PC-3 (cell line): ENCODE measurements at regions not wholly inside any gene's neighbourhood (a gene's known extent, or its start where the extent isn't known, plus 50 kb on each side); places are given as distances from the start of the nearest gene placed in this dataset.

Experiments
- ATAC-seq: fragments of 200-7000 bp; cut with Tn5 transposase; 2 replicates; pipeline ENCODE4 v1.9.1; 2020; ENCODE audit warnings: mild to moderate bottlenecking, moderate library complexity
- BruUV-seq: library from RNA; stranded (reverse); fragments of 400-500 nt; replicated peaks from 2 replicates; lab custom pipeline; 2021; lab: Mats Ljungman, UMichigan
- CTCF ChIA-PET: fragments of 300-600 bp; sonication (Branson Sonifier 250); formaldehyde crosslinking; loops from one replicate; lab custom pipeline; 2022; ENCODE audit warnings: antibody characterized with exemption; lab: Charles Lee
- POLR2A ChIA-PET: fragments of 300-600 bp; sonication (Branson Sonifier 250); formaldehyde crosslinking; loops from one replicate; lab custom pipeline; 2022; ENCODE audit warnings: antibody characterized with exemption; ENCODE audit not compliant: unreplicated experiment; lab: Charles Lee
- DNase-seq: peaks from one replicate; pipeline ENCODE4 v3.0.0-alpha.2; 2015
- H2AFZ ChIP-seq: fragments of 300-600 bp; sonication (generic); 2 replicates; pipeline ENCODE4 v1.6.0; 2016; ENCODE audit warnings: antibody characterized with exemption, low read length
- H3F3A ChIP-seq: fragments of 300-600 bp; sonication (generic); one replicate; pipeline ENCODE4 v1.6.0; 2017; ENCODE audit warnings: antibody characterized with exemption, low read length, control low read depth, mild to moderate bottlenecking; ENCODE audit not compliant: unreplicated experiment
- H3K27ac ChIP-seq: fragments of 300-600 bp; sonication (generic); 2 replicates; pipeline ENCODE4 v1.5.1; 2016; ENCODE audit warnings: mild to moderate bottlenecking, low read length
- H3K27me3 ChIP-seq: fragments of 300-600 bp; sonication (generic); 2 replicates; pipeline ENCODE4 v1.6.1; 2016; ENCODE audit warnings: low read length, mixed read lengths
- H3K36me3 ChIP-seq: fragments of 300-600 bp; sonication (generic); 2 replicates; pipeline ENCODE4 v1.6.1; 2016; ENCODE audit warnings: low read depth, mixed run types, low read length, mixed read lengths
- H3K4me1 ChIP-seq: fragments of 300-600 bp; sonication (generic); 2 replicates; pipeline ENCODE4 v1.5.1; 2016; ENCODE audit warnings: low read length; ENCODE audit not compliant: insufficient read depth
- H3K4me2 ChIP-seq: fragments of 300-600 bp; sonication (generic); 2 replicates; pipeline ENCODE4 v1.6.0; 2016; ENCODE audit warnings: low read length
- H3K4me3 ChIP-seq: fragments of 300-600 bp; sonication (generic); 2 replicates; pipeline ENCODE4 v1.5.1; 2016; ENCODE audit warnings: mild to moderate bottlenecking, low read length, mixed read lengths
- H3K79me2 ChIP-seq: fragments of 300-600 bp; sonication (generic); 2 replicates; pipeline ENCODE4 v1.6.1; 2017; ENCODE audit warnings: low read length, mixed read lengths
- H3K9ac ChIP-seq: fragments of 300-600 bp; sonication (generic); 2 replicates; pipeline ENCODE4 v1.6.0; 2016; ENCODE audit warnings: mild to moderate bottlenecking, low read length
- H3K9me2 ChIP-seq: fragments of 300-600 bp; sonication (generic); replicated peaks from 2 replicates; pipeline ENCODE4 v1.6.1; 2016; ENCODE audit warnings: mixed run types, low read length, mixed read lengths
- H3K9me3 ChIP-seq: fragments of 300-600 bp; sonication (generic); 2 replicates; pipeline ENCODE4 v1.6.1; 2016; ENCODE audit warnings: low read length, mixed read lengths
- H4K20me1 ChIP-seq: fragments of 300-600 bp; sonication (generic); 2 replicates; pipeline ENCODE4 v1.6.1; 2016; ENCODE audit warnings: low read length, mixed read lengths
- CTCF ChIP-seq: fragments of 300-600 bp; sonication (generic); conservative IDR thresholded peaks from 2 replicates; pipeline ENCODE4 v1.5.1; 2017; ENCODE audit warnings: antibody characterized with exemption, low read depth, mild to moderate bottlenecking, low read length
- EZH2 ChIP-seq: fragments of 300-600 bp; sonication (generic); IDR thresholded peaks from one replicate; pipeline ENCODE4 v1.6.1; 2017; ENCODE audit warnings: antibody characterized with exemption, mild to moderate bottlenecking, low read length; ENCODE audit not compliant: unreplicated experiment
- EZH2phosphoT487 ChIP-seq: fragments of 300-600 bp; sonication (generic); IDR thresholded peaks from 2 replicates; pipeline ENCODE4 v1.6.1; 2018; ENCODE audit warnings: mild to moderate bottlenecking, antibody characterized with exemption, low read length, borderline replicate concordance
- intact Hi-C: fragments of 100-400 bp; cut with micrococcal nuclease; formaldehyde crosslinking; loops from 2 replicates; pipeline ENCODE4 v1.9.0; 2023

- Histone ChIP-seq H3F3A (no peaks in the 10 kb centered on the region), H3K27me3 (peaks cover 24% of the 10 kb centered on the region; the same call in 1 of the 2 replicates), H3K9me3 (no peaks in the 10 kb centered on the region), H3K27ac (no peak overlapping the region), H3K79me2 (no peaks in the 10 kb centered on the region), H3K9me2 (no peaks in the 10 kb centered on the region), H3K4me1 (no peaks in the 10 kb centered on the region), H2AFZ (0 out of 2 replicates have a peak overlapping the region, but pooled peaks have one; percentile 26), H3K9ac (no peak overlapping the region), H3K4me2 (peak overlapping the region; percentile 53; the same call in 1 of the 2 replicates), H3K4me3 (no peak overlapping the region), H4K20me1 (no peaks in the 10 kb centered on the region), H3K36me3 (no peaks in the 10 kb centered on the region)
- CTCF ChIA-PET, result no interaction called here
- intact Hi-C loops, result loop anchor here (10.0 kb wide), 1 partner anchor 597 kb away; no protein-coding TSS in a partner anchor
- ATAC-seq (no peak), DNase-seq (no peak)
- no TSS peak for BruUV-seq
- TF ChIP-seq CTCF, result no peak
- TF ChIP-seq EZH2, result no peak
- TF ChIP-seq EZH2phosphoT487, result no peak
- POLR2A ChIA-PET, result no interaction called here
Observed at GRCh38 chr4:41881981-41882624, 53.1 kb upstream of the TMEM33 start.

GRCh38 chr4:41880840-41881831 lies 54.1 kb upstream of the TMEM33 start:
- ChIA-PET CTCF (no interaction called here), POLR2A (no interaction called here)
- Histone ChIP-seq H3K4me3 (peak overlapping the region; percentile 27; the same call in 1 of the 2 replicates), H3K4me2 (0 out of 2 replicates have a peak overlapping the region, but pooled peaks have one; percentile 28), H4K20me1 (no peaks in the 10 kb centered on the region), H3K9me3 (no peaks in the 10 kb centered on the region), H3F3A (no peaks in the 10 kb centered on the region), H3K27me3 (peaks cover 24% of the 10 kb centered on the region; the same call in 1 of the 2 replicates), H3K27ac (no peak overlapping the region), H3K4me1 (no peaks in the 10 kb centered on the region), H3K36me3 (no peaks in the 10 kb centered on the region), H3K9me2 (no peaks in the 10 kb centered on the region), H3K79me2 (no peaks in the 10 kb centered on the region), H3K9ac (no peak overlapping the region), H2AFZ (no peak overlapping the region)
- intact Hi-C loops, result loop anchor here (10.0 kb wide), 1 partner anchor 596 kb away; no protein-coding TSS in a partner anchor
- BruUV-seq, result no TSS peak
- TF ChIP-seq EZH2 (no peak), EZH2phosphoT487 (no peak), CTCF (no peak)
- no peak for DNase-seq
- ATAC-seq, result no peak
